Mesendoderm (in vitro differentiated cells): ENCODE measurements at regions not wholly inside any gene's neighbourhood (a gene's known extent, or its start where the extent isn't known, plus 50 kb on each side); places are given as distances from the start of the nearest gene placed in this dataset.

Experiments
- DNase-seq: peaks from one replicate; pipeline ENCODE4 v3.0.0; 2013
- H2AK5ac ChIP-seq: 2 replicates; pipeline ENCODE4 v1.6.1; 2013; ENCODE audit warnings: low read length, inconsistent platforms
- H2BK120ac ChIP-seq: 2 replicates; pipeline ENCODE4 v1.6.1; 2013; ENCODE audit warnings: low read depth, mild to moderate bottlenecking, low read length, moderate library complexity, mixed read lengths
- H2BK15ac ChIP-seq: replicated peaks from 2 replicates; pipeline ENCODE4 v1.6.1; 2013; ENCODE audit warnings: low read depth, mild to moderate bottlenecking, moderate library complexity
- H2BK5ac ChIP-seq: 2 replicates; pipeline ENCODE4 v1.6.1; 2013; ENCODE audit warnings: low read length, inconsistent platforms
- H3K18ac ChIP-seq: 2 replicates; pipeline ENCODE4 v1.6.1; 2013; ENCODE audit warnings: mild to moderate bottlenecking, low read length, mixed read lengths
- H3K23ac ChIP-seq: one replicate; pipeline ENCODE4 v1.6.1; 2013; ENCODE audit warnings: low read length
- H3K27ac ChIP-seq: 2 replicates; pipeline ENCODE4 v1.5.1; 2013; ENCODE audit warnings: low read depth, mild to moderate bottlenecking, inconsistent platforms, low read length, moderate library complexity
- H3K27me3 ChIP-seq: 2 replicates; pipeline ENCODE4 v1.6.1; 2013; ENCODE audit warnings: low read length, control low read depth, mild to moderate bottlenecking, inconsistent platforms; ENCODE audit not compliant: insufficient read depth, poor library complexity
- H3K36me3 ChIP-seq: 2 replicates; pipeline ENCODE4 v1.6.1; 2013; ENCODE audit warnings: low read length, inconsistent platforms; ENCODE audit not compliant: control insufficient read depth, insufficient read depth
- H3K4ac ChIP-seq: one replicate; pipeline ENCODE4 v1.6.1; 2013; ENCODE audit warnings: low read depth, mild to moderate bottlenecking, low read length, moderate library complexity
- H3K4me1 ChIP-seq: 2 replicates; pipeline ENCODE4 v1.6.1; 2013; ENCODE audit warnings: low read depth, low read length, inconsistent platforms; ENCODE audit not compliant: control insufficient read depth
- H3K4me2 ChIP-seq: 2 replicates; pipeline ENCODE4 v1.6.1; 2013; ENCODE audit warnings: low read length
- H3K4me3 ChIP-seq: 2 replicates; pipeline ENCODE4 v1.5.1; 2013; ENCODE audit warnings: mild to moderate bottlenecking, low read length
- H3K56ac ChIP-seq: one replicate; pipeline ENCODE4 v1.6.1; 2013; ENCODE audit warnings: low read length
- H3K79me1 ChIP-seq: 2 replicates; pipeline ENCODE4 v1.6.1; 2013; ENCODE audit warnings: low read length, inconsistent platforms
- H3K79me2 ChIP-seq: 2 replicates; pipeline ENCODE4 v1.6.1; 2013; ENCODE audit warnings: mild to moderate bottlenecking, low read length; ENCODE audit not compliant: control insufficient read depth, insufficient read depth
- H3K9ac ChIP-seq: 2 replicates; pipeline ENCODE4 v1.6.1; 2013; ENCODE audit warnings: low read length, inconsistent platforms
- H4K5ac ChIP-seq: one replicate; pipeline ENCODE4 v1.6.1; 2013; ENCODE audit warnings: low read length
- H4K8ac ChIP-seq: one replicate; pipeline ENCODE4 v1.6.1; 2013; ENCODE audit warnings: low read depth, mild to moderate bottlenecking, control low read depth, low read length, moderate library complexity
- WGBS: extraction: QIAGEN DNeasy Blood & Tissue Kit; methylation state at CpG from one replicate; pipeline ENCODE4 v1.1.7; 2013; ENCODE audit warnings: low lambda C conversion rate, missing lambda C conversion rate; ENCODE audit not compliant: insufficient coverage; ENCODE audit errors: extremely low coverage; 5-methylcytosine and 5-hydroxymethylcytosine counted together

DNA sequence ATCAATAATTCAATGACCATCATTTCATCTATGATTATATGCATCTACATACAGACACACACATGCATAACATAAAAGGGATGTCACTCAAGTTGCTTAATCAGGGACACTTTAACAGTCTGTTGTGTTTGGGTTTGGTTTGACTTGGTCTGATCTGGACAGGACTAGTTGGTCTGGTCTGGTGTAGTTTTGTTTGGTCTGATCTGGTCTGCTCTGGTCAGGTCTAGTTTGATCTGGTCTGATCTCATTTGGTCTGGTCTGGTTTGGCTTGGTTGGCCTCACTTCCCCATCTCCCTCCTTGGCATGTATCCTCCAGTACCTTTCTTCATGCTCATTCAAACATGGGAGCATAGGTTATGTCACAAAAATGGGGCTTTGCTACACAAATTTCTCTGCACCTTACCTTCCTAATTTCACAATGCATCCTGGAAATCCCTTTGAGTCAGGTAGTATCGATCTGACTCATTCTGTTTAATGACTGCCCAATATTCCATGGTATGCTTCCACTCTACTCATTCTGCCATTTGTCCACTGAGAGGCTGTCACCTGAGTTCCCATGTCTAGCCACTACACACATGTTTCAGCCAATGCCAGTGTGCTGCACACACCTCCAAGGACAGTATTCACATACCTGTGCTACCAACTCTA, 73.0 kb upstream of the TPM1 start:
- no peak overlapping the region for H3K9ac ChIP-seq
- DNase-seq = peak; percentile 63
- WGBS = no CpG with 5 or more reads among the region's 1 CpG
- no peaks in the 10 kb centered on the region for H3K79me2 ChIP-seq
- H3K36me3 ChIP-seq = no peaks in the 10 kb centered on the region
- no peak overlapping the region for H3K27ac ChIP-seq
- H3K27me3 ChIP-seq = no peaks in the 10 kb centered on the region
- no peak overlapping the region for H3K56ac ChIP-seq
- no peak overlapping the region for H4K5ac ChIP-seq
- H3K79me1 ChIP-seq = no peaks in the 10 kb centered on the region
- no peak overlapping the region for H3K4me3 ChIP-seq
- H3K18ac ChIP-seq = no peak overlapping the region
- H3K4ac ChIP-seq = no peak overlapping the region
- no peak overlapping the region for H2BK15ac ChIP-seq
- H3K23ac ChIP-seq = no peak overlapping the region
- no peak overlapping the region for H4K8ac ChIP-seq
- no peak overlapping the region for H2BK120ac ChIP-seq
- no peak overlapping the region for H2BK5ac ChIP-seq
- no peak overlapping the region for H2AK5ac ChIP-seq
- H3K4me2 ChIP-seq = no peak overlapping the region
- H3K4me1 ChIP-seq = no peaks in the 10 kb centered on the region

DNA sequence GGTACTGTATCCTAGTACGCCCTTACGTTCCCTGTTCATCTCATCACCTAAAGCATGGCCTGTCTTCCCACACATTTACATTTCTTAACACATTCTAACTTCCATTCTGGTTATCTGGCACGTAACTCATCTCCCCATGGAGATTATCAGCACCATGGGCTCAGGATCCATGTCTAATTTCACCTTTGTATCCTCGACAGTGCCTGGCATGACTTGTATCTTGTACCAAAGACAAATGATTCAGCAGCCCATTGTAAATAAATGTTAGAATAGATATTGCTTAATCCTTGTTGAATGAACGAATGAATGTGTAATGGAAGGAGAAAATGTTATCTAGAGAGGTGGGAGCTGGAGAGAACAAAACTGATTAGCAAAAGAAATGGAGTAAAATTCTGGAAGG, 69.7 kb upstream of the TPM1 start:
- Histone ChIP-seq H3K56ac (no peak overlapping the region), H3K18ac (no peak overlapping the region), H3K36me3 (no peaks in the 10 kb centered on the region), H3K9ac (no peak overlapping the region), H3K79me1 (no peaks in the 10 kb centered on the region), H3K4me2 (no peak overlapping the region), H4K8ac (no peak overlapping the region), H3K4me1 (no peaks in the 10 kb centered on the region), H2BK15ac (no peak overlapping the region), H3K27ac (no peak overlapping the region), H2AK5ac (no peak overlapping the region), H3K23ac (no peak overlapping the region), H4K5ac (no peak overlapping the region), H3K4ac (no peak overlapping the region), H2BK120ac (no peak overlapping the region), H2BK5ac (no peak overlapping the region), H3K79me2 (no peaks in the 10 kb centered on the region), H3K27me3 (no peaks in the 10 kb centered on the region), H3K4me3 (no peak overlapping the region)
- DNase-seq = no peak
- WGBS = 100% methylated on average over 1 of the region's 5 CpGs

DNA sequence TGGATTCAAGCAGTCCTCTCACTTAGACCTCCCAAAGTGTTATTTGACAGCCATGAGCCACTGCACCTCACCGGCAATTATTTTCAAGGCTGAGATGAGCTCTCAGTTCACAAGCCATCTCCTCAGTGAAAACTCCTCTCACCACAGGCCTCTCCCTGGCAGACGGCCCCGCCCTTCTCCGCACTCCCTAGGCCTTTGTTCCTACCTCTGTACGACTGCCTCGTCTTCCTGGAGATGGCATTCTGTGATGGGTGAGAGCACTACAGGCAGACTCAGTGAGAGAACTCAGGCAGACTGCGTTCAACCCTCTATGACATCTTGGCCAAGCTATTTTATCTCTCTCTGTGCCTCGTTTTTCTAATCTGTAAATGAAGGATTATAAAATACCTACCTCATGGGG, 67.0 kb upstream of the TPM1 start:
- H3K79me2 ChIP-seq = no peaks in the 10 kb centered on the region
- H2AK5ac ChIP-seq = no peak overlapping the region
- no peaks in the 10 kb centered on the region for H3K36me3 ChIP-seq
- no peak overlapping the region for H4K5ac ChIP-seq
- no peak overlapping the region for H2BK120ac ChIP-seq
- H3K27ac ChIP-seq = no peak overlapping the region
- no peaks in the 10 kb centered on the region for H3K27me3 ChIP-seq
- peak overlapping the region; percentile 17 for H3K56ac ChIP-seq
- H3K18ac ChIP-seq = no peak overlapping the region
- no peak overlapping the region for H3K4ac ChIP-seq
- H3K9ac ChIP-seq = no peak overlapping the region
- no CpG with 5 or more reads among the region's 8 CpGs for WGBS
- no peaks in the 10 kb centered on the region for H3K4me1 ChIP-seq
- H3K79me1 ChIP-seq = no peaks in the 10 kb centered on the region
- no peak for DNase-seq
- no peak overlapping the region for H3K4me3 ChIP-seq
- no peak overlapping the region for H2BK5ac ChIP-seq
- no peak overlapping the region for H3K23ac ChIP-seq
- no peak overlapping the region for H3K4me2 ChIP-seq
- H2BK15ac ChIP-seq = no peak overlapping the region
- no peak overlapping the region for H4K8ac ChIP-seq

DNA sequence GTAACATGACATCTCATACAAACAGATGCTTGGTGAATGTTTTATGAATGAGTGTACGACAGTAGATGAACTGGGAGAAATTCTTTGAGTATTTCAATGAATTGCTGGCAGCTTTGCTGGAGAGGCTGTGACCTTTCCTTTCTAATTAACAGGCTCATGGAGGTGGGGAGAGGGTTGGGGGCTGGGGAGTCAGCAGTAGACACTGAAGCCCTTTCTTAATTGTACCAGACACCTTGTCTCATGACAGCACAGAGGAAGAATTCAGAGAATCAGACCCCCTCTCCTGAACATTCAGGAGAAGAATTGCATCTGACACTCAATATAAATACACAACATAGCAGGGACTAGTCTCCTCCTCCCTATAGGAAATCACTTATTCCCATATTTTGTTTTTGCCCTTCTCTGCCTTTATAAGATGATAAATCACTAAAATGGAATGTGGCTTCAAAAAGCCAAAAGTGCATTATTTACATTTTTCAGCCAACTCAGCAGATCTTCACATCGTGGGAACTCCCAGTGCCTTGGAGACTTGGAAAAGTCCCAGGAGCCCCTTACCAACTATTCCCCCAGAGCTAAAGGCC, 66.2 kb upstream of the TPM1 start:
- Histone ChIP-seq H3K23ac (no peak overlapping the region), H3K79me1 (no peaks in the 10 kb centered on the region), H2AK5ac (no peak overlapping the region), H3K4me3 (no peak overlapping the region), H3K27ac (no peak overlapping the region), H3K4me1 (no peaks in the 10 kb centered on the region), H3K36me3 (no peaks in the 10 kb centered on the region), H3K9ac (no peak overlapping the region), H4K5ac (no peak overlapping the region), H3K79me2 (no peaks in the 10 kb centered on the region), H3K4ac (no peak overlapping the region), H3K56ac (no peak overlapping the region), H3K27me3 (no peaks in the 10 kb centered on the region), H3K4me2 (no peak overlapping the region), H4K8ac (no peak overlapping the region), H2BK5ac (no peak overlapping the region), H2BK120ac (no peak overlapping the region), H3K18ac (no peak overlapping the region), H2BK15ac (no peak overlapping the region)
- no CpG with 5 or more reads among the region's 2 CpGs for WGBS
- DNase-seq = peak; percentile 37

DNA sequence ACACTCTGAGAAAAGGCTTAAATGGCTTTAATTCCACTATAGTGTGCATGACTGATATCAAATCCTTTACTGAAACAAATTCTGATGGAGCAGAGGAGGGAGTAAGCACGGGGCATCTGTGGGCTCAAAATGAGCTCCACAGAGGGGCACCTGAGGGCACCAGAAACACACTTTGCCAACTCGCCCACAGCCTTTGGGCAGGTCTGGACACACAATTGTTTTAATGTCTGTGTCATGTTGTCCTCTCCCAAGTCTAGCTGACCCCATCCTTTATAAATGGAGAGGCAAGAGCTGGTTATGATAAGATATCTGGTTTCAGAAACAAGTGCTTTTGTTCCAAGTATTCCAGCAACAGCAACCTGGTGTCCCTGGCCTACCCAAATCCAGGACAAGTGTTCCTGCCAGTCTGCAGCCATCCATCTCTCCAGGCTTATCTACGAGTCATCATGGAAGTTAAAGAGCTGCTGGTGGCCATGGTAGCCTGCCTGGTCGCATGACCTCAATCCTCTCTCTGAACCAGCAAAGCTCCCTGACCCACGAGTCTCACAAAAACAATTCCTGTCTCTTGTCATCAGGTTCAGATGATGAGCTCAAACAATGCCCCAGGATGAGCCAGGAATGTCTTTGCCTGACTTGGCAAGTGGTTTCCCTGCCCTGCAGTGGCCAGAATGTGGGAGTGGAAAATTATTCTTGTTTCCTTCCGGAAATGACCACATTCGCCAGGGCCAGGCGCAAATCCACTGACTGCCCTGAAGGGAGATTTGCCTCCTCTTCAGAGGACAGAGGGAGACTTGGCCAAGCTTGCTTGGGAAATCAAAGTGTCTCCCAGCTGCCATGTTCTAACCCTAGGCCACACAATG, 64.4 kb upstream of the TPM1 start:
- DNase-seq = no peak
- no peak overlapping the region for H2BK15ac ChIP-seq
- no peak overlapping the region for H3K4ac ChIP-seq
- H3K18ac ChIP-seq = no peak overlapping the region
- H3K79me1 ChIP-seq = no peaks in the 10 kb centered on the region
- H2BK5ac ChIP-seq = no peak overlapping the region
- no peak overlapping the region for H3K27ac ChIP-seq
- H3K4me3 ChIP-seq = no peak overlapping the region
- no peak overlapping the region for H2AK5ac ChIP-seq
- no peak overlapping the region for H3K4me2 ChIP-seq
- H3K79me2 ChIP-seq = no peaks in the 10 kb centered on the region
- no peaks in the 10 kb centered on the region for H3K27me3 ChIP-seq
- H3K23ac ChIP-seq = no peak overlapping the region
- H4K8ac ChIP-seq = no peak overlapping the region
- no peaks in the 10 kb centered on the region for H3K4me1 ChIP-seq
- H4K5ac ChIP-seq = no peak overlapping the region
- WGBS = no CpG with 5 or more reads among the region's 8 CpGs
- H3K36me3 ChIP-seq = no peaks in the 10 kb centered on the region
- H3K9ac ChIP-seq = no peak overlapping the region
- no peak overlapping the region for H3K56ac ChIP-seq
- H2BK120ac ChIP-seq = no peak overlapping the region
